ENCODE measurements at regions not wholly inside any gene's neighbourhood (a gene's known extent, or its start where the extent isn't known, plus 50 kb on each side); places are given as distances from the start of the nearest gene placed in this dataset.

- TF ChIP-seq CTCF (IDR thresholded peaks at IDR 0.05) = no peak
- no peak for TF ChIP-seq POLR2A (IDR thresholded peaks at IDR 0.05)
These were observed 409.4 kb upstream of the SASH1 start for GRCh38 chr6:147933224-147933623.
